ENCODE measurements at regions not wholly inside any gene's neighbourhood (a gene's known extent, or its start where the extent isn't known, plus 50 kb on each side); places are given as distances from the start of the nearest gene placed in this dataset.

GRCh38 chr5:135691044-135691443 is 112.3 kb upstream of the CXCL14 start:
- no peaks in the 10 kb centered on the region for H3K4me1 ChIP-seq
- no peak for DNase-seq (ENCODE audit: low spot score in 2 of 2)
- no peaks in the 10 kb centered on the region for H3K9me3 ChIP-seq
- TF ChIP-seq POLR2AphosphoS5 (IDR thresholded peaks at IDR 0.05) (no peak), CTCF (IDR thresholded peaks at IDR 0.05) (no peak), POLR2A (IDR thresholded peaks at IDR 0.05) (no peak)
- intact Hi-C loops (cut with DNase I; ENCODE audit: low total_unique reads): no loop called here
- H3K36me3 ChIP-seq: no peaks in the 10 kb centered on the region
- H3K4me3 ChIP-seq: no peak overlapping the region
- peaks cover 0 to 3% of the 10 kb centered on the region in 2 donors for H3K27me3 ChIP-seq
- H3K27ac ChIP-seq: no peak overlapping the region

DNA sequence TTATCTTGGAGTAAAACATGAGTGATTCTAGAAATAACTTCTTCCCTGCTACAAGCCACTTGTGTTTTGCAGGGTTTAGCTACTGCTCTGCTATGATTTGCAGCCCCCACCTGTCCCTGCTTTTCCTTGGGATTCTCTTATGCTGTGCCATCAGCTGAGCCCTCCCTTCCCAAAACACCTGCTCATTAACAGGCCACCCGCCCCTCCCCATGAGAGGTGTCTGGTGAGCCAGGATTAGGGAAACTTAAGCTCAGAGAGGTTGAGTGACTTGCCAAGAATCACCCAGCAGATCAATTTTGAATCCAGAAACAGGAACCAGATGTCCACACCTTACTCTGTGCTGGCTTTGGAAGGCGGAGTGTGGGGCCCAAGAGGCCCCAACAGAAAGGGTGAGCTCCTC is 111.7 kb upstream of the CXCL14 start:
- no peaks in the 10 kb centered on the region for H3K36me3 ChIP-seq
- H3K4me1 ChIP-seq: no peaks in the 10 kb centered on the region
- peaks cover 0 to 3% of the 10 kb centered on the region in 2 donors for H3K27me3 ChIP-seq
- no peak for DNase-seq (ENCODE audit: low spot score in 2 of 2)
- H3K27ac ChIP-seq: no peak overlapping the region
- no peaks in the 10 kb centered on the region for H3K9me3 ChIP-seq
- intact Hi-C loops (cut with DNase I; ENCODE audit: low total_unique reads): no loop called here
- TF ChIP-seq CTCF (IDR thresholded peaks at IDR 0.05) (no peak), POLR2A (IDR thresholded peaks at IDR 0.05) (no peak), POLR2AphosphoS5 (IDR thresholded peaks at IDR 0.05) (no peak)
- H3K4me3 ChIP-seq: no peak overlapping the region

DNA sequence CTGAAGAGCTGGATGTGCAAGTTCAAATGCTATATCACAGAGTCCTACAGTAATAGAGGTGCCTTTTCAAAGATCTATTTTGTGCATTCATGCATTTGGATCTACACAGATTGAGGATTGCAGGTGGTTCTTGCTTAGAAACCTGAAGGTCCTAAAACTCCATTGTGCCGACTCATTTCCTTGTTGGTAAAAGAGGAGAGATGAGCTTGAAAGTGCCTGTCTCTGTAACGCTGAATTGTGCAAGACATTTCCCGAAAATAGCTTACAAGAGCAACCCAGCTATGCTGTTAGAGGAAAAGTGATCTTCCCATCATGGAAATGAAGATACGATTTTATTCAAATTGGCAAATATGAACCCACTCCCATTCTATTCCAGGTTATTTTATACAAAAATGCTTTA is 110.7 kb upstream of the CXCL14 start:
- intact Hi-C loops (cut with DNase I; ENCODE audit: low total_unique reads): no loop called here
- H3K27ac ChIP-seq: no peak overlapping the region
- H3K36me3 ChIP-seq: no peaks in the 10 kb centered on the region
- TF ChIP-seq CTCF (IDR thresholded peaks at IDR 0.05) (no peak), POLR2A (IDR thresholded peaks at IDR 0.05) (no peak), POLR2AphosphoS5 (IDR thresholded peaks at IDR 0.05) (no peak)
- no peaks in the 10 kb centered on the region for H3K4me1 ChIP-seq
- peaks cover 0 to 3% of the 10 kb centered on the region in 2 donors for H3K27me3 ChIP-seq
- DNase-seq (ENCODE audit: low spot score in 2 of 2): no peak
- H3K9me3 ChIP-seq: no peaks in the 10 kb centered on the region
- H3K4me3 ChIP-seq: no peak overlapping the region

DNA sequence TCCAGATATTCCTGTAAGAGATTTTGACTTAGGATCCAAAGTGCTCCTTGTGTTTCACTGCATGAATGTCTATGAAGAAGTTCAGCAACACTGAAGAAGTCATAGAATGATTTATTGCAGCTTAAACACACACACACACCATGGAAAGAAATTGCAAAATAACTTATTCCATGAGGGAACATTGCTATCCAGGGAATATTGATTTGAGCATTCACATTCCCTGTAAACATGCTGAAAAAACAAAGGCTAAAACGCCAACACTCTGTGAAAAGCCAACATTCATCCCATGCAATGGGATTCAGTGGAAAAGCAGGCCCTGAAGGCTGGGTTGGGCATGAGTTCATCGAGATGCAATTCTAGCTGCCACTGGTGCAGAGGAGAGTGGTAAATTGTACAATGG is 109.6 kb upstream of the CXCL14 start:
- Histone ChIP-seq H3K36me3 (no peaks in the 10 kb centered on the region), H3K9me3 (no peaks in the 10 kb centered on the region), H3K4me1 (no peaks in the 10 kb centered on the region), H3K27me3 (peaks cover 0 to 3% of the 10 kb centered on the region in 2 donors), H3K27ac (no peak overlapping the region), H3K4me3 (no peak overlapping the region)
- DNase-seq (ENCODE audit: low spot score in 2 of 2): no peak
- TF ChIP-seq POLR2AphosphoS5 (IDR thresholded peaks at IDR 0.05): no peak
- no peak for TF ChIP-seq POLR2A (IDR thresholded peaks at IDR 0.05)
- TF ChIP-seq CTCF (IDR thresholded peaks at IDR 0.05): no peak
- intact Hi-C loops (cut with DNase I; ENCODE audit: low total_unique reads): no loop called here

- DNase-seq (ENCODE audit: low spot score in 2 of 2): no peak
- intact Hi-C loops (cut with DNase I; ENCODE audit: low total_unique reads): no loop called here
- Histone ChIP-seq H3K9me3 (peaks cover 9 to 20% of the 10 kb centered on the region in 2 donors), H3K27me3 (no peaks in the 10 kb centered on the region), H3K4me3 (no peak overlapping the region), H3K36me3 (no peaks in the 10 kb centered on the region), H3K4me1 (no peaks in the 10 kb centered on the region), H3K27ac (no peak overlapping the region)
- no peak for TF ChIP-seq POLR2A (IDR thresholded peaks at IDR 0.05)
- TF ChIP-seq POLR2AphosphoS5 (IDR thresholded peaks at IDR 0.05): no peak
- TF ChIP-seq CTCF (IDR thresholded peaks at IDR 0.05): no peak
These were observed 104.4 kb upstream of the CXCL14 start for GRCh38 chr5:135683189-135683588.

All from breast epithelium (tissue), 4 donors.